PC-3 (cell line): ENCODE measurements at regions not wholly inside any gene's neighbourhood (a gene's known extent, or its start where the extent isn't known, plus 50 kb on each side); places are given as distances from the start of the nearest gene placed in this dataset.

Experiments
- ATAC-seq: fragments of 200-7000 bp; cut with Tn5 transposase; 2 replicates; pipeline ENCODE4 v1.9.1; 2020; ENCODE audit warnings: mild to moderate bottlenecking, moderate library complexity
- BruUV-seq: library from RNA; stranded (reverse); fragments of 400-500 nt; replicated peaks from 2 replicates; lab custom pipeline; 2021; lab: Mats Ljungman, UMichigan
- CTCF ChIA-PET: fragments of 300-600 bp; sonication (Branson Sonifier 250); formaldehyde crosslinking; loops from one replicate; lab custom pipeline; 2022; ENCODE audit warnings: antibody characterized with exemption; lab: Charles Lee
- POLR2A ChIA-PET: fragments of 300-600 bp; sonication (Branson Sonifier 250); formaldehyde crosslinking; loops from one replicate; lab custom pipeline; 2022; ENCODE audit warnings: antibody characterized with exemption; ENCODE audit not compliant: unreplicated experiment; lab: Charles Lee
- DNase-seq: peaks from one replicate; pipeline ENCODE4 v3.0.0-alpha.2; 2015
- H2AFZ ChIP-seq: fragments of 300-600 bp; sonication (generic); 2 replicates; pipeline ENCODE4 v1.6.0; 2016; ENCODE audit warnings: antibody characterized with exemption, low read length
- H3F3A ChIP-seq: fragments of 300-600 bp; sonication (generic); one replicate; pipeline ENCODE4 v1.6.0; 2017; ENCODE audit warnings: antibody characterized with exemption, low read length, control low read depth, mild to moderate bottlenecking; ENCODE audit not compliant: unreplicated experiment
- H3K27ac ChIP-seq: fragments of 300-600 bp; sonication (generic); 2 replicates; pipeline ENCODE4 v1.5.1; 2016; ENCODE audit warnings: mild to moderate bottlenecking, low read length
- H3K27me3 ChIP-seq: fragments of 300-600 bp; sonication (generic); 2 replicates; pipeline ENCODE4 v1.6.1; 2016; ENCODE audit warnings: low read length, mixed read lengths
- H3K36me3 ChIP-seq: fragments of 300-600 bp; sonication (generic); 2 replicates; pipeline ENCODE4 v1.6.1; 2016; ENCODE audit warnings: low read depth, mixed run types, low read length, mixed read lengths
- H3K4me1 ChIP-seq: fragments of 300-600 bp; sonication (generic); 2 replicates; pipeline ENCODE4 v1.5.1; 2016; ENCODE audit warnings: low read length; ENCODE audit not compliant: insufficient read depth
- H3K4me2 ChIP-seq: fragments of 300-600 bp; sonication (generic); 2 replicates; pipeline ENCODE4 v1.6.0; 2016; ENCODE audit warnings: low read length
- H3K4me3 ChIP-seq: fragments of 300-600 bp; sonication (generic); 2 replicates; pipeline ENCODE4 v1.5.1; 2016; ENCODE audit warnings: mild to moderate bottlenecking, low read length, mixed read lengths
- H3K79me2 ChIP-seq: fragments of 300-600 bp; sonication (generic); 2 replicates; pipeline ENCODE4 v1.6.1; 2017; ENCODE audit warnings: low read length, mixed read lengths
- H3K9ac ChIP-seq: fragments of 300-600 bp; sonication (generic); 2 replicates; pipeline ENCODE4 v1.6.0; 2016; ENCODE audit warnings: mild to moderate bottlenecking, low read length
- H3K9me2 ChIP-seq: fragments of 300-600 bp; sonication (generic); replicated peaks from 2 replicates; pipeline ENCODE4 v1.6.1; 2016; ENCODE audit warnings: mixed run types, low read length, mixed read lengths
- H3K9me3 ChIP-seq: fragments of 300-600 bp; sonication (generic); 2 replicates; pipeline ENCODE4 v1.6.1; 2016; ENCODE audit warnings: low read length, mixed read lengths
- H4K20me1 ChIP-seq: fragments of 300-600 bp; sonication (generic); 2 replicates; pipeline ENCODE4 v1.6.1; 2016; ENCODE audit warnings: low read length, mixed read lengths
- CTCF ChIP-seq: fragments of 300-600 bp; sonication (generic); conservative IDR thresholded peaks from 2 replicates; pipeline ENCODE4 v1.5.1; 2017; ENCODE audit warnings: antibody characterized with exemption, low read depth, mild to moderate bottlenecking, low read length
- EZH2 ChIP-seq: fragments of 300-600 bp; sonication (generic); IDR thresholded peaks from one replicate; pipeline ENCODE4 v1.6.1; 2017; ENCODE audit warnings: antibody characterized with exemption, mild to moderate bottlenecking, low read length; ENCODE audit not compliant: unreplicated experiment
- EZH2phosphoT487 ChIP-seq: fragments of 300-600 bp; sonication (generic); IDR thresholded peaks from 2 replicates; pipeline ENCODE4 v1.6.1; 2018; ENCODE audit warnings: mild to moderate bottlenecking, antibody characterized with exemption, low read length, borderline replicate concordance
- intact Hi-C: fragments of 100-400 bp; cut with micrococcal nuclease; formaldehyde crosslinking; loops from 2 replicates; pipeline ENCODE4 v1.9.0; 2023

GRCh38 chr6:119453242-119454200 lies 104.0 kb upstream of the MAN1A1 start:
- H3K4me2 ChIP-seq = no peak overlapping the region
- no peak overlapping the region for H3K4me3 ChIP-seq
- H3K9me3 ChIP-seq = no peaks in the 10 kb centered on the region
- H3F3A ChIP-seq = no peaks in the 10 kb centered on the region
- no peak overlapping the region for H3K9ac ChIP-seq
- TF ChIP-seq CTCF (no peak), EZH2phosphoT487 (no peak), EZH2 (no peak)
- no peaks in the 10 kb centered on the region for H3K4me1 ChIP-seq
- H3K36me3 ChIP-seq = no peaks in the 10 kb centered on the region
- POLR2A ChIA-PET = no interaction called here
- H2AFZ ChIP-seq = no peak overlapping the region
- no peaks in the 10 kb centered on the region for H4K20me1 ChIP-seq
- CTCF ChIA-PET = no interaction called here
- no peak overlapping the region for H3K27ac ChIP-seq
- no TSS peak for BruUV-seq
- ATAC-seq (no peak), DNase-seq (no peak)
- intact Hi-C loops = no loop called here
- no peaks in the 10 kb centered on the region for H3K9me2 ChIP-seq
- H3K27me3 ChIP-seq = no peaks in the 10 kb centered on the region
- H3K79me2 ChIP-seq = no peaks in the 10 kb centered on the region

GRCh38 chr6:119449331-119450156 lies 100.0 kb upstream of the MAN1A1 start:
- no peak for DNase-seq
- intact Hi-C loops = no loop called here
- H3K4me3 ChIP-seq = no peak overlapping the region
- no peaks in the 10 kb centered on the region for H3K9me3 ChIP-seq
- H3F3A ChIP-seq = no peaks in the 10 kb centered on the region
- no peaks in the 10 kb centered on the region for H3K27me3 ChIP-seq
- no peaks in the 10 kb centered on the region for H3K79me2 ChIP-seq
- H4K20me1 ChIP-seq = no peaks in the 10 kb centered on the region
- H2AFZ ChIP-seq = no peak overlapping the region
- TF ChIP-seq EZH2 = no peak
- no peak for TF ChIP-seq CTCF
- no peak for TF ChIP-seq EZH2phosphoT487
- ATAC-seq = no peak
- H3K4me1 ChIP-seq = peaks cover 19% of the 10 kb centered on the region
- H3K9me2 ChIP-seq = no peaks in the 10 kb centered on the region
- H3K4me2 ChIP-seq = no peak overlapping the region
- ChIA-PET POLR2A (no interaction called here), CTCF (no interaction called here)
- H3K36me3 ChIP-seq = no peaks in the 10 kb centered on the region
- no TSS peak for BruUV-seq
- H3K9ac ChIP-seq = no peak overlapping the region
- H3K27ac ChIP-seq = no peak overlapping the region
